K562 (cell line): ENCODE measurements at regions not wholly inside any gene's neighbourhood (a gene's known extent, or its start where the extent isn't known, plus 50 kb on each side); places are given as distances from the start of the nearest gene placed in this dataset.

Experiments
- ATAC-seq: fragments of 200-7000 bp; cut with Tn5 transposase; 3 replicates; pipeline ENCODE4 v1.9.1; 2020; ENCODE audit warnings: moderate library complexity
- BruUV-seq: library from RNA; stranded (reverse); fragments of 400-500 nt; replicated peaks from 2 replicates; lab custom pipeline; 2021; lab: Mats Ljungman, UMichigan
- CTCF ChIA-PET: fragments of 300-600 bp; formaldehyde crosslinking; extraction: SDS; loops from one replicate; lab custom pipeline; 2021; ENCODE audit warnings: low intra/inter-chr PET ratio; lab: Yijun Ruan, JAX
- POLR2A ChIA-PET: fragments of 300-600, 350-650 bp; sonication (Branson Sonifier 250); formaldehyde crosslinking; extraction: SDS; loops from one replicate; lab custom pipeline; 2021; ENCODE audit warnings: antibody characterized with exemption, inconsistent platforms; lab: Yijun Ruan, JAX
- DNase-seq, 4 experiments: peaks; one replicate each; pipeline versions ENCODE4 v3.0.0 to v3.0.0-alpha.2; 2011 to 2018; ENCODE audit warnings: low spot score in 3 of 4, mixed read lengths in 3 of 4; ENCODE audit errors: extremely low read depth in 1 of 4
- FAIRE-seq: peaks from 2 replicates; lab custom pipeline; 2011; peaks lifted over from hg19 to GRCh38; lab: Jason Lieb, UNC
- H2AFZ ChIP-seq: 2 replicates; pipeline ENCODE4 v1.6.0; 2011; ENCODE audit warnings: low read depth, low read length, control low read depth, inconsistent platforms
- H3K27ac ChIP-seq: fragments of 200-600 bp; 3 replicates; pipeline ENCODE4 v1.8.0; 2011; ENCODE audit warnings: low read depth, mild to moderate bottlenecking, control low read depth, inconsistent platforms, low read length, moderate library complexity, mixed read lengths; ENCODE audit errors: extremely low read depth
- H3K27me3 ChIP-seq, 2 experiments: fragments of 300-600 bp in 1 of 2; 2 replicates in 1 of 2; 3 replicates in 1 of 2; pipeline versions ENCODE4 v1.6.0 to v1.8.0; 2011; ENCODE audit warnings: inconsistent platforms in 2 of 2, low read length in 2 of 2, mild to moderate bottlenecking in 1 of 2, mixed read lengths in 1 of 2, moderate library complexity in 1 of 2; ENCODE audit not compliant: control insufficient read depth in 2 of 2, insufficient read depth in 2 of 2
- H3K36me3 ChIP-seq: fragments of 300-600 bp; 3 replicates; pipeline ENCODE4 v1.8.0; 2011; ENCODE audit warnings: mild to moderate bottlenecking, low read length, inconsistent platforms; ENCODE audit not compliant: control insufficient read depth, insufficient read depth
- H3K4me1 ChIP-seq, 2 experiments: fragments of 200-600 bp in 1 of 2; replicated peaks in 1 of 2; 2 replicates in 1 of 2; 3 replicates in 1 of 2; pipeline versions ENCODE4 v1.5.1 to v1.8.0; 2011; ENCODE audit warnings: inconsistent platforms in 2 of 2, low read length in 2 of 2, mild to moderate bottlenecking in 1 of 2, mixed read lengths in 1 of 2, moderate library complexity in 1 of 2; ENCODE audit not compliant: control insufficient read depth in 2 of 2, insufficient read depth in 2 of 2
- H3K4me2 ChIP-seq: 2 replicates; pipeline ENCODE4 v1.6.1; 2011; ENCODE audit warnings: low read length, control low read depth, inconsistent platforms, mixed read lengths; ENCODE audit not compliant: insufficient read depth
- H3K4me3 ChIP-seq: fragments of 200-600 bp; sonication (generic), shearing (Covaris generic); 2 replicates; pipeline ENCODE4 v1.5.1; 2016; ENCODE audit warnings: control low read depth, inconsistent platforms
- H3K79me2 ChIP-seq: fragments of 200-600 bp; 3 replicates; pipeline ENCODE4 v1.8.0; 2011; ENCODE audit warnings: low read length, inconsistent platforms; ENCODE audit not compliant: control insufficient read depth, insufficient read depth
- H3K9ac ChIP-seq, 2 experiments: 2 replicates each; pipeline versions ENCODE4 v1.6.0 to v1.6.1; 2011; ENCODE audit warnings: low read depth in 2 of 2, low read length in 2 of 2, control low read depth in 1 of 2, inconsistent platforms in 1 of 2, mild to moderate bottlenecking in 1 of 2, mixed read lengths in 1 of 2; ENCODE audit not compliant: insufficient read depth in 1 of 2
- H3K9me1 ChIP-seq: one replicate; pipeline ENCODE4 v1.6.0; 2011; ENCODE audit warnings: inconsistent platforms, mild to moderate bottlenecking, low read length, moderate library complexity; ENCODE audit not compliant: control insufficient read depth, insufficient read depth
- H3K9me3 ChIP-seq: replicated peaks from 2 replicates; pipeline ENCODE4 v1.5.1; 2011; ENCODE audit warnings: low read depth, low read length, inconsistent platforms; ENCODE audit not compliant: control insufficient read depth, insufficient read depth
- H4K20me1 ChIP-seq: replicated peaks from 2 replicates; pipeline ENCODE4 v1.6.1; 2011; ENCODE audit warnings: low read length, inconsistent platforms, mixed read lengths; ENCODE audit not compliant: control insufficient read depth, insufficient read depth
- ELF4 ChIP-seq: fragments of 450-650 bp; formaldehyde crosslinking; IDR thresholded peaks from 2 replicates; pipeline ENCODE4 v1.4.0; 2022; ENCODE audit warnings: missing genetic modification characterization
- GMEB1 ChIP-seq: fragments of 250-450 bp; sonication (Bioruptor Pico); IDR thresholded peaks from 2 replicates; pipeline ENCODE4 v1.4.0; 2020; ENCODE audit warnings: mild to moderate bottlenecking
- IRF1 ChIP-seq: sonication (generic); formaldehyde crosslinking; IDR thresholded peaks from 2 replicates; pipeline ENCODE4 v1.8.0; 2022; ENCODE audit warnings: missing genetic modification reagents, mild to moderate bottlenecking, borderline replicate concordance
- RUNX1 ChIP-seq: sonication (generic); IDR thresholded peaks from 2 replicates; pipeline ENCODE4 v1.6.1; 2016; ENCODE audit warnings: antibody characterized with exemption, low read depth
- SMARCA5 ChIP-seq: fragments of 450-650 bp; IDR thresholded peaks from 2 replicates; pipeline ENCODE4 v1.6.1; 2016
- STAT6 ChIP-seq: sonication (generic); formaldehyde crosslinking; IDR thresholded peaks from 2 replicates; pipeline ENCODE4 v1.8.1; 2023; ENCODE audit warnings: mild to moderate bottlenecking, missing genetic modification reagents
- TAF1 ChIP-seq: IDR thresholded peaks from 2 replicates; pipeline ENCODE4 v1.6.1; 2011; ENCODE audit warnings: mild to moderate bottlenecking, low read length, moderate library complexity; ENCODE audit not compliant: insufficient read depth, control insufficient read depth, severe bottlenecking; ENCODE audit errors: extremely low read depth
- ZFP91 ChIP-seq: sonication (generic); formaldehyde crosslinking; IDR thresholded peaks from 2 replicates; pipeline ENCODE4 v1.8.0; 2022; ENCODE audit warnings: mild to moderate bottlenecking, missing genetic modification reagents
- ZKSCAN8 ChIP-seq: fragments of 200-800 bp; sonication (Bioruptor generic); IDR thresholded peaks from 2 replicates; pipeline ENCODE4 v1.6.1; 2016; ENCODE audit warnings: missing genetic modification characterization, missing compliant biosample characterization
- WGBS: fragments of 100-300 bp; shearing (Covaris generic); methylation state at CpG from one replicate; pipeline ENCODE4 v1.1.6; 2016; ENCODE audit warnings: low coverage, mixed read lengths; ENCODE audit not compliant: insufficient coverage; ENCODE audit errors: missing lambda C conversion rate; 5-methylcytosine and 5-hydroxymethylcytosine counted together
- in situ Hi-C: fragments of 300-500 bp; cut with MboI; formaldehyde crosslinking; loops from 4 replicates; pipeline ENCODE4 v1.15.0; 2018; ENCODE audit warnings: inconsistent platforms, mixed read lengths
- intact Hi-C: fragments of 100-400 bp; cut with micrococcal nuclease; formaldehyde crosslinking; loops from 2 replicates; pipeline ENCODE4 v1.14.2; 2022

GRCh38 chr9:1267141-1267570, 217.0 kb downstream of the DMRT2 start:
- Histone ChIP-seq H3K9me1 (no peaks in the 10 kb centered on the region), H3K9ac (no peak overlapping the region), H3K4me3 (no peak overlapping the region), H3K9me3 (no peaks in the 10 kb centered on the region), H3K4me1 (no peaks in the 10 kb centered on the region), H3K36me3 (no peaks in the 10 kb centered on the region), H3K27ac (no peak overlapping the region), H3K27me3 (no peaks in the 10 kb centered on the region), H4K20me1 (no peaks in the 10 kb centered on the region), H3K79me2 (no peaks in the 10 kb centered on the region), H3K4me2 (no peak overlapping the region), H2AFZ (no peak overlapping the region)
- BruUV-seq, result no TSS peak
- no peak for TF ChIP-seq ZKSCAN8 (CRISPR knock-in tag)
- TF ChIP-seq RUNX1, result no peak
- TF ChIP-seq SMARCA5, result no peak
- no peak for ATAC-seq
- FAIRE-seq, result no peak
- CTCF ChIA-PET, result no interaction called here
- in situ Hi-C loops (no loop called here), intact Hi-C loops (no loop called here)
- WGBS, result 0% methylated on average over 3 of the region's 3 CpGs
- POLR2A ChIA-PET, result no interaction called here
- DNase-seq, result no peak

- H3K9me1 ChIP-seq, result no peaks in the 10 kb centered on the region
- no peak overlapping the region for H3K27ac ChIP-seq
- POLR2A ChIA-PET, result no interaction called here
- H3K9ac ChIP-seq, result no peak overlapping the region
- no TSS peak for BruUV-seq
- FAIRE-seq (no peak), ATAC-seq (no peak), DNase-seq (no peak)
- CTCF ChIA-PET, result no interaction called here
- intact Hi-C loops (no loop called here), in situ Hi-C loops (no loop called here)
- no peaks in the 10 kb centered on the region for H3K9me3 ChIP-seq
- no peak overlapping the region for H2AFZ ChIP-seq
- H3K36me3 ChIP-seq, result no peaks in the 10 kb centered on the region
- H3K4me2 ChIP-seq, result no peak overlapping the region
- no peaks in the 10 kb centered on the region for H3K27me3 ChIP-seq
- no peaks in the 10 kb centered on the region for H3K4me1 ChIP-seq
- H4K20me1 ChIP-seq, result no peaks in the 10 kb centered on the region
- H3K4me3 ChIP-seq, result no peak overlapping the region
- 2% methylated on average over 5 of the region's 5 CpGs for WGBS
- no peaks in the 10 kb centered on the region for H3K79me2 ChIP-seq
- TF ChIP-seq ELF4 (CRISPR knock-in tag) (no peak), STAT6 (CRISPR knock-in tag) (no peak), TAF1 (no peak), IRF1 (CRISPR knock-in tag) (no peak), GMEB1 (no peak), ZFP91 (CRISPR knock-in tag) (no peak)
These were observed 217.4 kb downstream of the DMRT2 start for GRCh38 chr9:1267581-1267980.
